Chondrocyte (in vitro differentiated cells): ENCODE measurements at regions not wholly inside any gene's neighbourhood (a gene's known extent, or its start where the extent isn't known, plus 50 kb on each side); places are given as distances from the start of the nearest gene placed in this dataset.

Experiments
- DNase-seq: peaks from one replicate; pipeline ENCODE4 v3.0.0; 2021; ENCODE audit warnings: mixed read lengths, low spot score
- H3K27ac Mint-ChIP-seq: one replicate; pipeline ENCODE4 v1.8.0; 2021; ENCODE audit warnings: mild to moderate bottlenecking, moderate library complexity, mixed read lengths; ENCODE audit not compliant: unreplicated experiment
- H3K27me3 Mint-ChIP-seq: 2 replicates; pipeline ENCODE4 v1.8.0; 2021; ENCODE audit warnings: low read depth, mixed read lengths
- H3K36me3 Mint-ChIP-seq: 2 replicates; pipeline ENCODE4 v1.8.0; 2021; ENCODE audit warnings: low read depth, mixed read lengths
- H3K4me1 Mint-ChIP-seq: 2 replicates; pipeline ENCODE4 v1.8.0; 2021; ENCODE audit warnings: low read depth, mild to moderate bottlenecking, mixed read lengths
- H3K4me3 Mint-ChIP-seq: one replicate; pipeline ENCODE4 v1.8.0; 2021; ENCODE audit warnings: mild to moderate bottlenecking, moderate library complexity, mixed read lengths; ENCODE audit not compliant: unreplicated experiment
- H3K9me3 Mint-ChIP-seq: 2 replicates; pipeline ENCODE4 v1.8.0; 2021; ENCODE audit warnings: low read depth, mixed read lengths
- CTCF ChIP-seq: fragments of 200-600 bp; sonication (generic); IDR thresholded peaks from 2 replicates; pipeline ENCODE4 v1.5.0; 2021; ENCODE audit warnings: antibody characterized with exemption, mild to moderate bottlenecking, moderate library complexity

- no peaks in the 10 kb centered on the region for H3K27me3 Mint-ChIP-seq
- no peak for TF ChIP-seq CTCF
Measured at GRCh38 chr2:219916726-219917440, 289.5 kb downstream of the SLC4A3 start.

GRCh38 chr2:219918254-219918653, 290.8 kb downstream of the SLC4A3 start:
- no peaks in the 10 kb centered on the region for H3K9me3 Mint-ChIP-seq
- no peak for DNase-seq
- no peaks in the 10 kb centered on the region for H3K4me1 Mint-ChIP-seq
- TF ChIP-seq CTCF = no peak
- no peak overlapping the region for H3K27ac Mint-ChIP-seq
- no peaks in the 10 kb centered on the region for H3K36me3 Mint-ChIP-seq
- no peak overlapping the region for H3K4me3 Mint-ChIP-seq
- no peaks in the 10 kb centered on the region for H3K27me3 Mint-ChIP-seq

More at GRCh38 chr2:219916726-219917440, 289.5 kb downstream of the SLC4A3 start:
- no peak overlapping the region for H3K4me3 Mint-ChIP-seq
- H3K9me3 Mint-ChIP-seq = no peaks in the 10 kb centered on the region
- H3K36me3 Mint-ChIP-seq = no peaks in the 10 kb centered on the region
- no peak for DNase-seq
- no peak overlapping the region for H3K27ac Mint-ChIP-seq
- peaks cover 7% of the 10 kb centered on the region for H3K4me1 Mint-ChIP-seq

GRCh38 chr2:219918944-219919343, 291.5 kb downstream of the SLC4A3 start:
- Mint-ChIP-seq H3K27me3 (no peaks in the 10 kb centered on the region), H3K4me3 (no peak overlapping the region), H3K27ac (no peak overlapping the region), H3K36me3 (no peaks in the 10 kb centered on the region), H3K4me1 (no peaks in the 10 kb centered on the region), H3K9me3 (no peaks in the 10 kb centered on the region)
- TF ChIP-seq CTCF = no peak
- DNase-seq = no peak

- no peak for DNase-seq
Measured at GRCh38 chr2:219919506-219919905, 292.1 kb downstream of the SLC4A3 start.

GRCh38 chr2:219929835-219930234, 302.4 kb downstream of the SLC4A3 start:
- Mint-ChIP-seq H3K9me3 (no peaks in the 10 kb centered on the region), H3K4me3 (no peak overlapping the region), H3K27ac (no peak overlapping the region), H3K36me3 (no peaks in the 10 kb centered on the region), H3K4me1 (peaks cover 3% of the 10 kb centered on the region), H3K27me3 (no peaks in the 10 kb centered on the region)
- DNase-seq = no peak
- TF ChIP-seq CTCF = no peak

More at GRCh38 chr2:219919506-219919905, 292.1 kb downstream of the SLC4A3 start:
- Mint-ChIP-seq H3K4me1 (no peaks in the 10 kb centered on the region), H3K27ac (no peak overlapping the region), H3K9me3 (no peaks in the 10 kb centered on the region), H3K4me3 (no peak overlapping the region), H3K27me3 (no peaks in the 10 kb centered on the region), H3K36me3 (no peaks in the 10 kb centered on the region)
- TF ChIP-seq CTCF = no peak
